IPS-NIHi11 (cell line): ENCODE measurements at regions not wholly inside any gene's neighbourhood (a gene's known extent, or its start where the extent isn't known, plus 50 kb on each side); places are given as distances from the start of the nearest gene placed in this dataset.
"Not testable (repeated sequence)": the region's sequence is repeated elsewhere in the genome, so short reads cannot be mapped to it uniquely, and the experiment has no call there.

ENCODE experiments used
- DNase-seq: peaks from one replicate; pipeline ENCODE4 v3.0.0; 2012; ENCODE audit warnings: mixed read lengths, low spot score

- DNase-seq, result no peak
These were observed 648.9 kb upstream of the GBE1 start for GRCh38 chr3:82410366-82410765.

- no peak for DNase-seq
These were observed 648.4 kb upstream of the GBE1 start for GRCh38 chr3:82409842-82410241.

- no peak for DNase-seq
These were observed 630.8 kb upstream of the GBE1 start for GRCh38 chr3:82392203-82392775.

- DNase-seq, result no peak
These were observed 629.4 kb upstream of the GBE1 start for GRCh38 chr3:82390868-82391267.

GRCh38 chr3:82386647-82387046 lies 625.2 kb upstream of the GBE1 start:
- DNase-seq, result no peak

GRCh38 chr3:82384181-82384580 lies 622.7 kb upstream of the GBE1 start:
- no peak for DNase-seq

GRCh38 chr3:82382831-82383230 lies 621.4 kb upstream of the GBE1 start:
- no peak for DNase-seq

- DNase-seq, result no peak
These were observed 616.9 kb upstream of the GBE1 start for GRCh38 chr3:82378392-82378791.

- DNase-seq, result no peak
These were observed 615.4 kb upstream of the GBE1 start for GRCh38 chr3:82376883-82377282.

GRCh38 chr3:82373833-82374232 lies 612.4 kb upstream of the GBE1 start:
- not testable (repeated sequence) for DNase-seq

- DNase-seq, result no peak
These were observed 603.4 kb upstream of the GBE1 start for GRCh38 chr3:82364827-82365226.

GRCh38 chr3:82363131-82363530 lies 601.7 kb upstream of the GBE1 start:
- no peak for DNase-seq

- peak; percentile 15 for DNase-seq
These were observed 593.8 kb upstream of the GBE1 start for GRCh38 chr3:82355228-82355627.

- DNase-seq, result no peak
These were observed 592.8 kb upstream of the GBE1 start for GRCh38 chr3:82354228-82354627.

- DNase-seq, result no peak
These were observed 592.1 kb upstream of the GBE1 start for GRCh38 chr3:82353306-82354171.

GRCh38 chr3:82347585-82347984 lies 586.1 kb upstream of the GBE1 start:
- no peak for DNase-seq

- no peak for DNase-seq
These were observed 581.1 kb upstream of the GBE1 start for GRCh38 chr3:82342521-82342920.

- no peak for DNase-seq
These were observed 567.9 kb upstream of the GBE1 start for GRCh38 chr3:82329300-82329699.

- DNase-seq, result no peak
These were observed 550.5 kb upstream of the GBE1 start for GRCh38 chr3:82311901-82312300.

- DNase-seq, result no peak
These were observed 547.3 kb upstream of the GBE1 start for GRCh38 chr3:82308755-82309154.

GRCh38 chr3:82306189-82306588 lies 544.7 kb upstream of the GBE1 start:
- DNase-seq, result no peak

- no peak for DNase-seq
These were observed 533.2 kb upstream of the GBE1 start for GRCh38 chr3:82294609-82295008.

- no peak for DNase-seq
These were observed 532.4 kb upstream of the GBE1 start for GRCh38 chr3:82293867-82294266.

GRCh38 chr3:82293435-82293834 lies 532.0 kb upstream of the GBE1 start:
- DNase-seq, result no peak
